GM12878 (cell line): ENCODE measurements at regions not wholly inside any gene's neighbourhood (a gene's known extent, or its start where the extent isn't known, plus 50 kb on each side); places are given as distances from the start of the nearest gene placed in this dataset.

Experiments
- POLR2AphosphoS5 ChIP-seq: IDR thresholded peaks from 2 replicates; pipeline ENCODE4 v1.6.1; 2011; ENCODE audit warnings: mild to moderate bottlenecking, low read length, inconsistent platforms
- ZNF622 ChIP-seq: fragments of 450-650 bp; IDR thresholded peaks from 2 replicates; pipeline ENCODE4 v1.6.1; 2017; ENCODE audit warnings: mild to moderate bottlenecking, inconsistent platforms

GRCh38 chr5:2249442-2249841 is 366.7 kb upstream of the IRX4 start:
- TF ChIP-seq ZNF622 (no peak), POLR2AphosphoS5 (no peak)
